Mesenchymal stem cell (in vitro differentiated cells and primary cell): ENCODE measurements at regions not wholly inside any gene's neighbourhood (a gene's known extent, or its start where the extent isn't known, plus 50 kb on each side); places are given as distances from the start of the nearest gene placed in this dataset.

Experiments
- DNase-seq: peaks from one replicate; pipeline ENCODE4 v3.0.0-alpha.2; 2013
- H2AFZ ChIP-seq: one replicate; pipeline ENCODE4 v1.6.1; 2013; ENCODE audit warnings: low read depth, mild to moderate bottlenecking, control low read depth, inconsistent platforms, low read length, moderate library complexity
- H2AK5ac ChIP-seq: 2 replicates; pipeline ENCODE4 v1.6.1; 2013; ENCODE audit warnings: low read length, moderate library complexity, mild to moderate bottlenecking, inconsistent platforms; ENCODE audit not compliant: severe bottlenecking
- H2BK120ac ChIP-seq: one replicate; pipeline ENCODE4 v1.6.1; 2013; ENCODE audit warnings: low read depth, mild to moderate bottlenecking, inconsistent platforms, low read length, moderate library complexity
- H2BK12ac ChIP-seq, 2 experiments: one replicate each; pipeline ENCODE4 v1.6.1; 2013; ENCODE audit warnings: inconsistent platforms in 2 of 2, low read length in 2 of 2, mild to moderate bottlenecking in 2 of 2, moderate library complexity in 2 of 2, control low read depth in 1 of 2
- H2BK15ac ChIP-seq: one replicate; pipeline ENCODE4 v1.6.1; 2013; ENCODE audit warnings: mild to moderate bottlenecking, low read depth, inconsistent platforms; ENCODE audit not compliant: poor library complexity, severe bottlenecking
- H2BK5ac ChIP-seq: 2 replicates; pipeline ENCODE4 v1.6.1; 2013; ENCODE audit warnings: low read depth, mild to moderate bottlenecking, low read length, control low read depth, inconsistent platforms; ENCODE audit not compliant: poor library complexity, severe bottlenecking
- H3K14ac ChIP-seq, 2 experiments: one replicate each; pipeline ENCODE4 v1.6.1; 2013; ENCODE audit warnings: inconsistent platforms in 2 of 2, low read length in 2 of 2, control low read depth in 1 of 2, mild to moderate bottlenecking in 1 of 2, moderate library complexity in 1 of 2
- H3K18ac ChIP-seq, 2 experiments: one replicate each; pipeline ENCODE4 v1.6.1; 2013; ENCODE audit warnings: inconsistent platforms in 2 of 2, low read length in 2 of 2, control low read depth in 1 of 2, low read depth in 1 of 2, mild to moderate bottlenecking in 1 of 2
- H3K23ac ChIP-seq, 2 experiments: one replicate each; pipeline ENCODE4 v1.6.1; 2013; ENCODE audit warnings: inconsistent platforms in 2 of 2, low read length in 2 of 2, mild to moderate bottlenecking in 2 of 2, moderate library complexity in 2 of 2, control low read depth in 1 of 2
- H3K27ac ChIP-seq: 2 replicates; pipeline ENCODE4 v1.5.1; 2013; ENCODE audit warnings: mild to moderate bottlenecking, moderate library complexity, low read length, control low read depth, inconsistent platforms; ENCODE audit not compliant: poor library complexity, severe bottlenecking
- H3K27me3 ChIP-seq, 2 experiments: 2 replicates each; pipeline versions ENCODE4 v1.6.1 to v1.7.0; 2013; ENCODE audit warnings: low read length in 2 of 2, mild to moderate bottlenecking in 2 of 2, moderate library complexity in 2 of 2, control low read depth in 1 of 2, inconsistent platforms in 1 of 2; ENCODE audit not compliant: control insufficient read depth in 1 of 2, insufficient read depth in 1 of 2
- H3K36me3 ChIP-seq, 2 experiments: 2 replicates each; pipeline versions ENCODE4 v1.6.1 to v1.7.0; 2013; ENCODE audit warnings: low read length in 2 of 2, control low read depth in 1 of 2, inconsistent platforms in 1 of 2, low read depth in 1 of 2, mild to moderate bottlenecking in 1 of 2; ENCODE audit not compliant: insufficient read depth in 2 of 2, control insufficient read depth in 1 of 2
- H3K4ac ChIP-seq, 2 experiments: one replicate each; pipeline ENCODE4 v1.6.1; 2013; ENCODE audit warnings: inconsistent platforms in 2 of 2, low read length in 2 of 2, mild to moderate bottlenecking in 2 of 2, moderate library complexity in 2 of 2, control low read depth in 1 of 2, low read depth in 1 of 2
- H3K4me1 ChIP-seq: 2 replicates; pipeline ENCODE4 v1.6.1; 2013; ENCODE audit warnings: low read depth, low read length, control low read depth; ENCODE audit not compliant: control insufficient read depth, insufficient read depth
- H3K4me2 ChIP-seq: 2 replicates; pipeline ENCODE4 v1.6.1; 2013; ENCODE audit warnings: low read length, mild to moderate bottlenecking, inconsistent platforms; ENCODE audit not compliant: poor library complexity, severe bottlenecking
- H3K4me3 ChIP-seq, 2 experiments: 2 replicates each; pipeline versions ENCODE4 v1.5.1 to v1.7.0; 2013; ENCODE audit warnings: low read length in 2 of 2, mild to moderate bottlenecking in 2 of 2, control low read depth in 1 of 2, low read depth in 1 of 2; ENCODE audit not compliant: insufficient read depth in 1 of 2
- H3K79me1 ChIP-seq: replicated peaks from 2 replicates; pipeline ENCODE4 v1.6.1; 2013; ENCODE audit warnings: mild to moderate bottlenecking, control low read depth, low read length, inconsistent platforms; ENCODE audit not compliant: poor library complexity, severe bottlenecking
- H3K9ac ChIP-seq: 2 replicates; pipeline ENCODE4 v1.7.0; 2013; ENCODE audit warnings: mild to moderate bottlenecking, low read length, moderate library complexity
- H3K9me3 ChIP-seq: 2 replicates; pipeline ENCODE4 v1.7.0; 2013; ENCODE audit warnings: mild to moderate bottlenecking, low read length; ENCODE audit not compliant: control insufficient read depth
- H4K8ac ChIP-seq: one replicate; pipeline ENCODE4 v1.6.1; 2013; ENCODE audit warnings: inconsistent platforms, mild to moderate bottlenecking, low read length, moderate library complexity
- H4K91ac ChIP-seq: one replicate; pipeline ENCODE4 v1.6.1; 2013; ENCODE audit warnings: mild to moderate bottlenecking, low read length, inconsistent platforms
- WGBS: methylation state at CpG from one replicate; pipeline ENCODE4 v1.1.7; 2013; ENCODE audit warnings: mixed read lengths; 5-methylcytosine and 5-hydroxymethylcytosine counted together

- H3K23ac ChIP-seq = no peak overlapping the region
- H3K9ac ChIP-seq = no peak overlapping the region
- H4K8ac ChIP-seq = no peak overlapping the region
- no peaks in the 10 kb centered on the region for H3K36me3 ChIP-seq
- H3K18ac ChIP-seq = no peak overlapping the region
- no peak overlapping the region for H3K4me2 ChIP-seq
- no peaks in the 10 kb centered on the region for H3K27me3 ChIP-seq
- H2BK120ac ChIP-seq = no peak overlapping the region
- H3K4me3 ChIP-seq = no peak overlapping the region
- H2AFZ ChIP-seq = no peak overlapping the region
- no peak overlapping the region for H2BK5ac ChIP-seq
- no peak overlapping the region for H3K27ac ChIP-seq
- no peaks in the 10 kb centered on the region for H3K79me1 ChIP-seq
- no peak overlapping the region for H3K4ac ChIP-seq
- WGBS = 85% methylated on average over 2 of the region's 3 CpGs
- H2BK15ac ChIP-seq = no peak overlapping the region
- no peak overlapping the region for H3K14ac ChIP-seq
- no peak for DNase-seq
- no peaks in the 10 kb centered on the region for H3K9me3 ChIP-seq
- H3K4me1 ChIP-seq = no peaks in the 10 kb centered on the region
- H2BK12ac ChIP-seq = no peak overlapping the region
- no peak overlapping the region for H2AK5ac ChIP-seq
- H4K91ac ChIP-seq = no peak overlapping the region
These were observed 128.2 kb upstream of the TBCA start for GRCh38 chr5:77904362-77904761.

DNA sequence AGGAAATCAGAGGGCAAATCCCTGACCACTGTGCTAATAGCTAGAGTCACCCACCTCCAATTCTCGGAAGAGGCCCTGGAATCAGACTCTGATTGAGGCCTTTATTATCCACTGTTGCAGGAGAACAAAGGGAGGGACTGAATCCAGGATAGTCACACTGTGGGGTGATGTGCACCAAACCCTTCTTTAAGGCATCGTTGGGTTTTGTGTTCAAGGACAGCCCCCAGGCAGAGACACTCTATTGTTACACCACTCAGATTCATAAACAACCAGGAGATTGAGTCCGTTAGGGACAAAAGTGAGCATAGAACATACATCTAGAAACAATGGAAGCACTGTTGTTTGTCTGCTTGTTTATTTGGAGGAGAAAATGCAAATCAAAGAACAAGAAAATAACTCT lies 124.6 kb upstream of the TBCA start:
- Histone ChIP-seq H3K27me3 (no peaks in the 10 kb centered on the region), H3K79me1 (no peaks in the 10 kb centered on the region), H3K4me1 (no peaks in the 10 kb centered on the region), H4K91ac (no peak overlapping the region), H4K8ac (no peak overlapping the region), H2BK120ac (no peak overlapping the region), H3K23ac (no peak overlapping the region), H2BK15ac (no peak overlapping the region), H3K9me3 (no peaks in the 10 kb centered on the region), H3K4me3 (no peak overlapping the region), H3K9ac (no peak overlapping the region), H2BK12ac (no peak overlapping the region), H2AFZ (no peak overlapping the region), H2AK5ac (no peak overlapping the region), H3K18ac (no peak overlapping the region), H2BK5ac (no peak overlapping the region), H3K4ac (no peak overlapping the region), H3K14ac (no peak overlapping the region), H3K36me3 (no peaks in the 10 kb centered on the region), H3K4me2 (no peak overlapping the region), H3K27ac (no peak overlapping the region)
- no peak for DNase-seq
- WGBS = 100% methylated on average over 2 of the region's 3 CpGs

DNA sequence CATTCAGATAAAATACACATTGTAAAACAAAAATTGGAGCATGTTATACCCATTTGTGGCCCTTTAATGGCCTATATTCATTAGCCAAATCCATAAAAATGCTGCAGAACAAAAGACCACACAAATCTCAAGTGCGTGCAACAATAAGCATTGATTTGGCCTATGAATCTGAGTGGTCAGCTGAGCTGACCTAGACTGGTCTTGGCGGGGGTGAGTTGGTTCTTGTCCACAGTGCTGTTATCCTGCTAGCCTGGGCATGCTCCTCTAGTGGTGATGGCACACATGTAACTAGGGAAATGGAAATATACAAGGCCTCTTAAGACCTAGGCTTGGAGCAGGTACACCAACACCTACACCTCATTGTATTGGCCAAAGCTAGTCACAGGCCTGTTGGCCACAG lies 122.2 kb upstream of the TBCA start:
- no peak overlapping the region for H4K91ac ChIP-seq
- WGBS = 93% methylated on average over 2 of the region's 2 CpGs
- H2BK120ac ChIP-seq = no peak overlapping the region
- H3K23ac ChIP-seq = no peak overlapping the region
- no peak overlapping the region for H3K27ac ChIP-seq
- H4K8ac ChIP-seq = no peak overlapping the region
- no peak overlapping the region for H3K4me2 ChIP-seq
- H3K4ac ChIP-seq = no peak overlapping the region
- no peaks in the 10 kb centered on the region for H3K9me3 ChIP-seq
- no peak overlapping the region for H3K9ac ChIP-seq
- no peak overlapping the region for H2AK5ac ChIP-seq
- H3K27me3 ChIP-seq = no peaks in the 10 kb centered on the region
- no peak for DNase-seq
- no peak overlapping the region for H2BK5ac ChIP-seq
- no peak overlapping the region for H2BK15ac ChIP-seq
- H3K4me1 ChIP-seq = peaks cover 4% of the 10 kb centered on the region
- no peaks in the 10 kb centered on the region for H3K79me1 ChIP-seq
- no peak overlapping the region for H3K18ac ChIP-seq
- H3K14ac ChIP-seq = no peak overlapping the region
- no peaks in the 10 kb centered on the region for H3K36me3 ChIP-seq
- H2BK12ac ChIP-seq = peak overlapping the region in 1 of 2 experiments; percentile 19
- no peak overlapping the region for H3K4me3 ChIP-seq
- no peak overlapping the region for H2AFZ ChIP-seq

GRCh38 chr5:77896338-77896737 lies 120.2 kb upstream of the TBCA start:
- Histone ChIP-seq H3K4me1 (peaks cover 7% of the 10 kb centered on the region), H2AK5ac (no peak overlapping the region), H2BK12ac (no peak overlapping the region), H3K79me1 (no peaks in the 10 kb centered on the region), H3K27me3 (no peaks in the 10 kb centered on the region), H3K9me3 (no peaks in the 10 kb centered on the region), H2BK120ac (no peak overlapping the region), H3K9ac (no peak overlapping the region), H2AFZ (no peak overlapping the region), H2BK5ac (no peak overlapping the region), H3K36me3 (no peaks in the 10 kb centered on the region), H3K4ac (no peak overlapping the region), H4K91ac (no peak overlapping the region), H2BK15ac (no peak overlapping the region), H3K4me2 (no peak overlapping the region), H3K14ac (no peak overlapping the region), H3K23ac (no peak overlapping the region), H3K18ac (no peak overlapping the region), H3K4me3 (no peak overlapping the region), H4K8ac (no peak overlapping the region), H3K27ac (no peak overlapping the region)
- WGBS = 98% methylated on average over 3 of the region's 3 CpGs
- DNase-seq = no peak
